Lower leg skin (tissue), 3 donors: ENCODE measurements at regions not wholly inside any gene's neighbourhood (a gene's known extent, or its start where the extent isn't known, plus 50 kb on each side); places are given as distances from the start of the nearest gene placed in this dataset.

Experiments
- POLR2A ChIP-seq, 2 donors: fragments of 450-650 bp; IDR thresholded peaks; one replicate each; pipeline ENCODE4 v1.6.1; 2016 to 2017; ENCODE audit warnings: antibody characterized with exemption in 2 of 2, mild to moderate bottlenecking in 1 of 2, moderate library complexity in 1 of 2
- TF ChIP-seq, protein P1 (sequence below), 3 donors: fragments of 450-650 bp; IDR thresholded peaks; one replicate each; pipeline ENCODE4 v1.5.1; 2016; ENCODE audit warnings: antibody characterized with exemption in 3 of 3, mild to moderate bottlenecking in 3 of 3, moderate library complexity in 2 of 3

DNA sequence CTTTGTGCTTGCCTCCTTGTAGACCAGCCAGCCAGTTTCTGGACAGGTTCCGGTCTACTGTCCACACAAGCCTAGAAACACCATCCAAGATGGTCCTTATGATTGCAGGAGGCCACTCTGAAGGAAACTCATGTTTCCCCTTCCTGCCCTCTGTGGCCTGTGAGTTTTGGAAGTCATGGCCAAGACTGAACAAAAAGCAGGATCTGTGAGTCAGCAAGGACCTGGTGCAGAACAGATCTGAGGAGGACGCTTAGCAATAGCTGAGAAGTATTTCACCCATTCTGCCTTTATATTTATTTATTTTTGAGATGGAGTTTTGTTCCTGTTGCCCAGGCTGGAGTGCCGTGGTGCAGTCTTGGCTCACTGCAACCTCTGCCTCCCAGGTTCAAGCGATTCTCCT lies 134.6 kb upstream of the EEF1E1 start:
- TF ChIP-seq, protein P1, sequence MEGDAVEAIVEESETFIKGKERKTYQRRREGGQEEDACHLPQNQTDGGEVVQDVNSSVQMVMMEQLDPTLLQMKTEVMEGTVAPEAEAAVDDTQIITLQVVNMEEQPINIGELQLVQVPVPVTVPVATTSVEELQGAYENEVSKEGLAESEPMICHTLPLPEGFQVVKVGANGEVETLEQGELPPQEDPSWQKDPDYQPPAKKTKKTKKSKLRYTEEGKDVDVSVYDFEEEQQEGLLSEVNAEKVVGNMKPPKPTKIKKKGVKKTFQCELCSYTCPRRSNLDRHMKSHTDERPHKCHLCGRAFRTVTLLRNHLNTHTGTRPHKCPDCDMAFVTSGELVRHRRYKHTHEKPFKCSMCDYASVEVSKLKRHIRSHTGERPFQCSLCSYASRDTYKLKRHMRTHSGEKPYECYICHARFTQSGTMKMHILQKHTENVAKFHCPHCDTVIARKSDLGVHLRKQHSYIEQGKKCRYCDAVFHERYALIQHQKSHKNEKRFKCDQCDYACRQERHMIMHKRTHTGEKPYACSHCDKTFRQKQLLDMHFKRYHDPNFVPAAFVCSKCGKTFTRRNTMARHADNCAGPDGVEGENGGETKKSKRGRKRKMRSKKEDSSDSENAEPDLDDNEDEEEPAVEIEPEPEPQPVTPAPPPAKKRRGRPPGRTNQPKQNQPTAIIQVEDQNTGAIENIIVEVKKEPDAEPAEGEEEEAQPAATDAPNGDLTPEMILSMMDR (IDR thresholded peaks at IDR 0.05), result no peak
- TF ChIP-seq POLR2A (IDR thresholded peaks at IDR 0.05), result no peak
